HuH-7 (cell line): ENCODE measurements at regions not wholly inside any gene's neighbourhood (a gene's known extent, or its start where the extent isn't known, plus 50 kb on each side); places are given as distances from the start of the nearest gene placed in this dataset.
A peak's percentile ranks its signal among the peaks of the same experiment; 100 is the strongest.

ENCODE experiments used
- DNase-seq: peaks from one replicate; pipeline ENCODE4 v3.0.0; 2011; ENCODE audit warnings: low spot score

DNA sequence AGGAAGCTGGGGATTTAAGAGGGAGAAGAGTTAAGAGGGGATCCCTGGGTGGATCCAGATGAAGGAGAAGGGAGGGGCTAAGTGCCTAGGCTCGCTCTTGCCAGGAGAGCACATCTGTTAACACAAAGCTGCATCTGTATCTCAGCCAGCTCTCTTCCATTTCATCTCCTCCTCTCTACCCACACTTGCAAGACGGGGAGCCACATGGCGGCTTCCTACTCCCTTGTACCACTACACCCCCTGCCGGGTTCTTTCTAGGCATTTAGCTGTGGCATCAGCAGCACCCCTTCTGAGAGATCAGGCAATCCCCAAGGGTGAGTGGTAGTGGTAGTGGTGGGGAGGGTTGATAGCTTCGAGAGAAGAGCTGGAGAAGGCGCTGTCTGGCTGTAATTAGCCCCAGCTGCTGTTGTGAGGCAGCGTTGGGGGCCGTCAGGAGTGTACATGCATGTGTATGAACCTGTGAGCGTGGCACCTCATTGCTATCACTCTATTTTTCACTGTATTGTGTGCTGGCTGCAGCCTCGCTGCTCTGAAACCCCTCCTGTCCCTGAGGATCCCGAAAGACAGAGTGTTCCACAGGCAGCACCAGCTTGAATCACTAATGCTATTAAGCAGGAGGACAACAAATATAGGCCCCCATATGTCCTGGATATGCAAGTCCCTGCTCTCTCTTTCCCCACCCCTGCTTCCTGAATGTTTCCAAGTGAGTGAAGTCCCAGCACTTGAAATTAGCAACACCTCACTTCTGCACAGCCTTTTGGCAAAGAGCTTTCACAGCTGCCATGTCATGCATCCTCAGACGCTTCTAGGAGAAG lies 73.7 kb downstream of the RTL9 start:
- DNase-seq = no peak

DNA sequence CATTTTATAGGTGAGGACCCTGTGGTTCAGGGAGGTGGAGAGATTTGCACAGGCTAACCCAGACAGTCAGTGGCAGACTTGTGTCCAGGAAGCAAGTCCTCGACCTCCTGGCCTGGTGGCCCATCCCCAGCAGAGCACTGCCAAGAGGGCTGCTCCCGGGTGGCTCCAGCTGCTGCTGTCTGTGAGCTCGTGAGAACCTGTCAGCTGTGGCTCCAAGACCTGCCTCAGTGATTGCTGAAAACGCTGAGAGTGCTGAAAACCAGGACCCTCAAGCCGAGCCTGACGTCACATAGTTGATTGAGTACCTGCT lies 74.2 kb downstream of the RTL9 start:
- no peak for DNase-seq

GRCh38 chrX:110435196-110435595 lies 76.5 kb downstream of the RTL9 start:
- no peak for DNase-seq

DNA sequence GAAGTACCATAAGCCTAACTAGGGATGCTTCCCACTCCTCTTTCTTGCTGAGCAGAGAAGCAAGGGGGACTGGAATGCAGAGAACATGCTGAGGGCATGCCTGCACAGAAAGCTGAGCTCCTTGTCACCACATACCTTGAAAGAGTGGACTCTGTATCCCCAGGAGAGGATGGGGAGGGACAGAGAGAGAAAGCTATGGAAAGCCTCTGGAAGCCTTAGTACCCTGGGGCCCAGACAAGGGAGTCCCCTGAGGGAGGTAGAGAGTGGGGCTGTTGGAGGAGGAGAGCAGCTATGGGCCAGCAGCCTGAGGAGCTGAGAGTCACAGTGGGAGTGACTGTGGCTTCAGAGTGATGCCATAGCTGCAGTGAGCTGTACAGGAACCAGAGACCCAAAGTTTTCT lies 77.9 kb downstream of the RTL9 start:
- no peak for DNase-seq

DNA sequence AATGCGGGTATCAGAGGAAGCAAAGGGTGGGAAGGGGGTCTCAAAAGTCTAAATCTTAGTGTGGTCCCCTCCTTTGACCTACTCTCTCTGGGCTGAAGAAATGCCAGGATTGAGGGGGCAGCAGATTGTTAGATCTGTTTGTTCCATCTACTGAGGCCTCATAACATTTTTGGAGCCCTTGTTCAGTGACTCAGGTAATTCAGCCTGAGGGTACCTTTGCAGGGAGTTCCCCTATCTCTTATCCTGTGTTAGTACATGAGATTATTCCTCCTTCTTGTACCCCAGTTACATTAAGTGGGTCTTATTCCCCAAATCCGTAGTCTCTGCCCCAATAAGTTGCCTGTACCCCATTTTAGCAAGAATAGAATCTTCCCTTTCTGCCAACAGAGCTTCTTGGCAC lies 79.0 kb downstream of the RTL9 start:
- DNase-seq = no peak

- no peak for DNase-seq
Measured at GRCh38 chrX:110440016-110440805, 81.6 kb downstream of the RTL9 start.

DNA sequence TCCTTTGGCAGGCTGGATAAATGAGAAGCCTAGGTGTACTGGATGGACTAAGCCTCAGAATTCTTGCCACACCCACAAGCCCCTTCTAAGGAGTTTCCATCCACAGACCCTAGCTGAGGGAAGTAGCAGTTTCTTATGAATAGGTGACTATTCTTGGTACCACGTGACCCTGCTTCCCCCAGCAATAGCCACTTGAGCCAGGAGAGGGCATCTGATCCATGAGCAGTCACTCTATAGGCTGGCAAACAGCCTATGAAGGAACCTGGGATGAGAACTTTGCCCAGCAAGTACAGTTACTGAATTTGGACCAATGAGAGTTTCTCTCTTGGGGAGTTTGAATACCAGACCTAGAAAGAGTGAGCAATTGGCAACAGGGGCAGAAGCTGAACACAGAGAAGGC lies 84.0 kb downstream of the RTL9 start:
- DNase-seq = peak; percentile 58

GRCh38 chrX:110444996-110445395 lies 86.3 kb downstream of the RTL9 start:
- DNase-seq = no peak

GRCh38 chrX:110448459-110448858 lies 89.8 kb downstream of the RTL9 start:
- DNase-seq = no peak

DNA sequence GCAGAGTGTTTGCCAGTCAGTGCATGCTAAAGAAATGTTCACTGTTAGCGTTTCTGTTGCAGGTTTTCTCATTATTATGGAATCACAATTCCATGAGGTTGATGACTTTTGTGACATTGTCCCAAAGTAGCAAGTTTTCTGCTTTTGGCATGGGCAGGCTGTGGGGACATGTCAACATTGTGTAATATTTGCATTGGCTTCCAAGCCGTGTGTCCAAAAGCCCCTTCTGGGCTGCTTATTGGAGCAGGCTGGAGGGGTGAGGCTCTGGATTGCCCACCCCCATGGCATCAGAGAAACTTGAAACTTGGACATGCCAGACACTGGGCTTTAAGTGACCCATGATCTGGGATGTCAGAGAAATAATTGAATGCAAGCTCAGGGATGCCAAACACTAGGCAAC lies 90.7 kb downstream of the RTL9 start:
- no peak for DNase-seq

GRCh38 chrX:110450050-110450449 lies 91.4 kb downstream of the RTL9 start:
- peak; percentile 54 for DNase-seq

GRCh38 chrX:110454336-110454735 lies 95.7 kb downstream of the RTL9 start:
- no peak for DNase-seq

DNA sequence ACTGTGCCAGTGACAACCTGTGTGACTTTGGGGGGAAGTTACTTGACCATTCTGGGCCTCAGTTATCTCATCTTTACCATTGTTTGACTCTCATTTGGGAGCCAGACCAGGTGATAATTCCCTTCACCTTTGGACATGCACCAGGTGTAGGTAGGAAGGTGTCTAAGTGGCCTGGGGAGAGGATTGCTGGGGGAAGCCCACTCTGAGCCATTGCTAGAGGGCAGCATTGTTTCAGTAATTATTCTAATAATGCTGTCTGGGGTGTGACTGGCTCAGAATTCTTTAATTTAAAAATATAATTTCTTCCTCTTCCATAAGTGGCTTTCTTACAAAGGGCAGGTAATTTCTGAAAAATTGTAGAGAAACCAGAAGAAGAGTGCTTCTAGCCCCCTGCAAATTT lies 104.3 kb downstream of the RTL9 start:
- DNase-seq = peak; percentile 10

DNA sequence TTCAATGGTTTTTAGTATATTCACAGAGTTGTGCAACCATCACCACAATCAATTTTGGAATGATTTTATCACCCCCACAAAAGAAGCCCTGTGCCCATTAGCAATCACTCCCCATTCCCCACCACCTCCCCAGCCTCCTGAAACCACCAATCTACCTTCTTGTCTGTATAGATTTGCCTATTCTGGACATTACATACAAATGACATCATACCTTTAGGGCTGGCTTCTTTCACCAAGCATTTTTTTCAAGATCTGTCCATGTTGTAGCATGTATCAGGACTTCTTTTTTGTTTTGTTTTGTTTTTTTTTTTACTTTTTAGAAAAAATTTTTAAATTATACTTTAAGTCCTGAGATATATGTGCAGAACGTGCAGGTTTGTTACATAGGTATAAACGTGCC lies 108.1 kb downstream of the RTL9 start:
- no peak for DNase-seq

DNA sequence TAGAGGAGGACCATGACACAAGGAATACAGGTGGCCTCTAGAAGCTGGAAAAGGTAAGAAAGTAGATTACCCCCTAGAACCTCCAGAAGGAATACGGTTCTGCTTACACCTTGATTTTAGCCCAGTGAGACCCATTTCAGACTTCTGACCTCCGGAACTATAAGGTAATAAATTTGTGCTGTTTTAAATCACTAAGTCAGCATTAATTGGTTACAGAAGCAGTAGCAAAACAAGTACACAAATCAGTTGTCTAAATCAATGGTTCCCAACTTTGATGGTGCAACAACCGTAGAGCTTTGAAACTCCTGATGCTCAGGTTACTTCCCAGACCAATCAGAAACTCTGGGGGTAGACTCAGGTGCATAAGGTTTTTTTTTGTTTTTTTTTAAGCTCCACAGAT lies 113.6 kb downstream of the RTL9 start:
- no peak for DNase-seq

DNA sequence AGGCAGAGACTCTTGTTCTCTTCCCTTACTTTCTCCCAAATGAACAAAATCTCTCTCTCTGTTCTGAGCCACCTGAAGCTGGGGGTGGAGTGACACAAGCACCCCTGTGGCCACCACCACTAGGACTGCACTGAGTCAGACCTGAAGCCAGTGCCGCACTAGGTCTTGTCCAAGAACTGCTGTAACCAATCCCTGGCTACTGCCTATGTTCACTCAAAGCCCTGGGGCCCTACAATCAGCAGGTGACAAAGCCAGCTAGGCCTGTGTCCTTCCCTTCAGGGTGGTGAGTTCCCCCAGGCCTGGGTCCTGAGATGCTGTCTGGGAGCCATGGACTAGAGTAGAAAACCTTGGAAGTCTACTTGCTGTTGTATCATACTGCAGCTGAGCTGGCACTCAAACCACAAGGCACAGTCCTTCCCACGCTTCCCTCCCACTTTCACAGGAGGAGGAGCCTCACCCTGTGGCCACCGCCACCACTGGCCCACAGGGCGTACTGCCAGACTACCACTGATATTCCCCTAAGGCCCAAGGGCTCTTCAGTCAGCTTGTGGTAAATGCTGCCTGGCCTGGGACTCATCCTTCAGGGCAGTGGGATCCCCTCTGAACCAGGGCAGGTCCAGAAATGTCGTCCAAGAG lies 119.1 kb downstream of the RTL9 start:
- DNase-seq = no peak

GRCh38 chrX:110491846-110492620 lies 133.4 kb downstream of the RTL9 start:
- DNase-seq = no peak

DNA sequence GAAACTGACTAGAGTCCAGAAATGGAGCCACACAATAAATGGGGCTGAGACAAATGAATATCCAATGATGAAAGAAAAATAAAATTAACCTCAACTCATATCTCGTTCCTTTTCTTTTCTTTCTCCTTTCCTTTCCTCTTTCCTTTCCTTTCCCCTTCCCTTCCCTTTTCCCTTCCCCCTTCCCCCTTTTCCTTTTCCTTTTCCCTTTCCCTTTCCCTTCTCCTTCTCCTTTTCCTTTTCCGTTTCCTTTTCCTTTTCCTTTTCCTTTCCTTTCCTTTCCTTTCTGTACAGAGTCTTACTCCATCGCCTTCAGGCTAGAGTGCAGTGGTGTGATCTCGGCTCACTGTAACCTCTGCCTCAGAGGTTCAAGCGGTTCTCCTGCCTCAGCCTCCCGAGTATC lies 146.3 kb downstream of the RTL9 start:
- no peak for DNase-seq

DNA sequence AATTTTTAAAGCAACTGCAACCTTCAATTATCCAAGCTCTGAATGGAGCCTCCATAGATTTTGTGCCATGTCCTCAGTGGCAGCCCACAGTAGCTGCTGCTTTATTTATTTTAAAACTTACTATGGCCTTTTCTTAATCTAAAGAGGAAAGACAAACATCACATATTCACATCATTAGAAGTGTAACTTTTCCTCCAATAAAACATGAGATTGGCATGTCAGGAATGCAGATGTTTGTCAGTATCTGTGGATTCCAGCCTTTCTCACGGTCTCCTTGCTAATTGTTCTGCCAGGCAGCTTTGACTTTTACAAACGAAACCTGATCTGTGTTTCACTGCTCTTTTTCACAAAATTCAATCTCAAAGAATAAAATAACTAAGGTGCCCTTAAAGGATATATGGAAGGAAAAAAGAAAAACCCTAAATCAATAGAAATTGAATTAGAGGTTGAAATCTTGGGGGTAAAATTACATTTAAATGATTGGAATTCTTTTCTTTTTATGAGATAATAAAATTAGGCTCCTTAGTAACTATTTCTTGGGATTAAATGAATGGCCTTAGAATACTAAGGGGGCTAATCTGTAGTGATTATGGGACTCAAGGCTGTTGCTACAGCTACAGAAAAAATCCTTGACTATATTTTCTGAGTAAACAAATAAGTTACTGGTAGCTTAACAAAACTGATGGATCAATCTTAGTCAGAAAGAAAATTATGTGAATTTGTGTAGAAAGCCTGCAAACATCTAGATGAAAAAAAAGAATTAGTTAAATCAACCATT lies 151.3 kb downstream of the RTL9 start:
- DNase-seq = no peak

DNA sequence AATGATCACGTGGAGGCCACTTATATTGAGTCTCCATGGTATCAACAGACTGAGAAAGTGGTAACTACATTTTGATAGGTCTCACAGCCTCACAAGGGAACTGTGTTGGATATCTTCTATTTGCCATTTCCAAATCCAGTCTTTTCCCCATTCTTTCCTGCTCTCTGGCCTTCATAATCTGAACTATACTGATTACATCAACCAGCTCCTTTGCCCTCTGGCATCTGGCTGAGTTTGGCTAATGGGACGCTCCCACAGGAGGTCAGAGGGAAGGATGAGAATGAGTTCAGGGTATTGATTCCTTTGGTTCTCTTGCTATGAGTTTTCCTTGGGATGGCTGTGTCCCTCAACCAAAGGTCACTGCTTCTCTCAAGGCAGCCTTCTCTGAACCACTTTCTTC lies 152.6 kb downstream of the RTL9 start:
- no peak for DNase-seq

GRCh38 chrX:110512341-110512740 lies 153.7 kb downstream of the RTL9 start:
- no peak for DNase-seq

DNA sequence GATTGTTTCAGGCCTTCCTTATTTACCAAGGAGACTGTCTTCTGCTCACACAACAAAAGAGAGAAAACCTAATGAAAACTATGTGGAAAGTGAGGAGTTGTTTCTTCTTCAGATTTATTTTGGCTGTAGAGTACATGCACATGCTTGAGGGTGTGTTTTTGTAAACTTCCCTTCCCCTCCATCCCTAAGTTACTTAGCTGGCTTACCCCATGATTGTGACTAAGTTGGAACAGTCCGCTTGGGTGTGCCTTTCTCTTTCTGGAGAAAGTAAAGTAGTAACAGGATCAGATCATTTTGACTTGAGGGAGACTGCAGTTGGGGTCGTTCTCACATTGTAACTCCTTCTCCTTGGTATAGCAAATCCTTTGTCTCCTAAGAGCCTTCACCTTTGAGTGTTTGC lies 155.9 kb downstream of the RTL9 start:
- DNase-seq = no peak
